DMS 273 (cell line): ENCODE measurements at regions not wholly inside any gene's neighbourhood (a gene's known extent, or its start where the extent isn't known, plus 50 kb on each side); places are given as distances from the start of the nearest gene placed in this dataset.

ENCODE experiments used
- DNase-seq: peaks from one replicate; lab custom pipeline; 2025; ENCODE audit not compliant: unreplicated experiment; lab: John Stamatoyannopoulos, UW

DNA sequence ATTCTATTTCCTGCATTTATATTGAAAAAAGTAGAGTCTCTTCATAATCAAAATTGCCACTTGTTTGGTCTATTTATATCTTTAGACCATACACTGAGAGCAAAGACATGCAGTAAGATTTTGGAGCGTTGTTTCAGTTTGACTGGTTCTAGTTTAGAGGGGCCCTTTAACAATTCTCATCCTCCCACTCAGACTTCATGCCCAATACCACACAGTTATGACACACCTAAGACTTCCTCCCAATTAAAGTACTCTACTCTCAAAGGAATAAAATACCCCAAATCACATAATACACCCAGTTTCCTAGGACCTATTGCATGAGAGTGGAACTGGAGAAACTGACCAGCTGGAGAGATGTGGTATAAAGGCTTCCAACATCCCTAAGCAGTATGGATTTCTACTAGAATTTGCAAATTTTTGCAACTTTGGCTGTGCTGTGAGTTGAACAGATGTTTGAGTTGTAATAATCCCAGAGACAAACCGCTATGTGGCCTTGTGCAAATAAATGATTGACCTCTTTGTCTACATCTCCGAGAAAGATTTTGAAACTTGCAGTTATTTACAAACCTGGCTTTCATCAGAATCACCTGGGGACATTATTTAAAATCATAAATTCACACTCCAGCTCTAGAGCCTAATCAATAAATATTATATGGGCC, 170.0 kb upstream of the ROBO2 start:
- DNase-seq: no peak

DNA sequence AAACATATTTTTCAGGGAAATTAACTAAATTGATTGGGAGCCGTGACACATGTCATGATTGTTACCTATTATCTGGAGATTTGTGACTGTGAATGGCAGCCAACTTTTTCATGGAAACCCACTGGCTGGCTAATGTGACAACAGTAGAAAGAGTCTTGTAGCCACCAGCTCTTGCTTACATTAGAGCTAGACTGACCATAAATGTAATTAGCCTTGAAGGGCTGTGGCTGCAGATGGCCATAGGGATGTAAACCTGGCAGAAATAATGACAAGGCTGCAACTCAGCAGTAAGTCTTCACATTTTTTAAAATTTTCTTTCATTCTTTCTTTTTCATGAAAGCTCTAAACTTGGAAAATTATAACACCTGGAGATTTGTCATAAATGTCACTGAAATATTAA, 168.2 kb upstream of the ROBO2 start:
- DNase-seq: no peak

DNA sequence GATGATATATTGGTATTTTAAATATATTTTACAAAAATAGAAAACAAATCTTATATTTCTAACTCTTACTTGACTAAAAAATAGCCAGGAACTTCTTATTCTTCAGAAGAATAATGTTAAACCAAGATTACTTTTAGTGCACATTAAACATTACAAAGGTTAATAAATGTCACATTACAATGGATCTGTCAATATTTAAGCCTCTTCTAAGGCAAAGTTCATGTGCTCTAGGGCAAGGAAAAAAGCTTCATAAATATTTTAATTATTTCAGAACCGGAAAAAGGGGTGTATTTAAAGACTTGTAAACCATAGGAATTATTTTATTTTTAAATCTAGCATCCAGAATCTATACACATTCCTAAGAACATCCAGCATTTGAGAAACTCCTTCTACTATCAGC, 166.9 kb upstream of the ROBO2 start:
- no peak for DNase-seq

DNA sequence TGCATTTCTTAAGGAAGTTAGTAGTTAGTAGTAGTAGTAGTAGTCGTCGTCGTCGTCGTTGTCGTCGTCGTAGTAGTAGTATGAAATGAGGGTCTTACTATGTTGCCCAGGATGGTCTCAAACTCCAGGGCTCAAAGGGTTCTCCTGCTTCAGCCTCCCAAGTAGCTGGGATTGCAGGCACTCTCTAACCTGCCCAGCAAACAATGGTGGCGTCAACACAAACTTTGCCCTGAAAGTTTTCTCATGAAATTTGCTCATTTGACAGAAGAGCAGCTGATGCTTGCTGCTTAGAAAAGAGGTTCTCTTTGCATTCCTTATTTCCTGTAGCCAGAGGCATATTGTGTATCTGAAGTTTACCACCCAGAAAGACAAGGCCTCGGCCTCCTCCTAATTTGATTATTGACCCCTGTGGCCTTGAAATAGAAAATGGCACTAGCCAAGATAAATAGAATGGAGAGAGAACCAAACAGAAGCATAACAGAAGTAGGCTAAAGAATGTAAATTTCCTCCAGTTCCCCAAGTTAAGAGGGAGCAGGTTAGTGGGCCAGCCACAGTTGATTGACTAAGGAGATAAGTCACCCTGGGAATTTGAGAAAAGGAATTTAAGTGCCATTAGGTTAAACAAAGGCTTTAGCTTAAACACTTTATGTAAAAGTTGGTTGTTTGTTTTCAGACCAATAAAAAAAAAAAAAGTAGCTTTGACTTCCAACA, 166.2 kb upstream of the ROBO2 start:
- no peak for DNase-seq

DNA sequence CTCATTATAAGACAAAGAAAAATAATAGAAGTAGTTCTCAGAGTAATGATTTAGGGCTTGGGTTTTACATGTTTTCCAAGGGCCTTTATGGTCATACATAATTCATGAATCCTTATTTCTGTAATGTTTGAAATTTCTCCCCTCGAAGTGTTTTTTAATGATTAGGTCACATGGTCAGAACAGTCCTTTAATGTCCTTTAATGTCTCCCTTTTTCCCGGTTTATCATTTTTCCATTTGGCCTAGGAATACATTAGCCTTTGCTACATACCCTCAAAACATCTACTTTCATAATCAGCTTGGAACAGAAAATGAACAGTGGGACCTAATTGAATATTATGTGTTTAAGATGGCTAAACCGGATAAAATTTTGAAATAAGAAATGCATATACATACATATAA, 159.9 kb upstream of the ROBO2 start:
- DNase-seq: no peak

DNA sequence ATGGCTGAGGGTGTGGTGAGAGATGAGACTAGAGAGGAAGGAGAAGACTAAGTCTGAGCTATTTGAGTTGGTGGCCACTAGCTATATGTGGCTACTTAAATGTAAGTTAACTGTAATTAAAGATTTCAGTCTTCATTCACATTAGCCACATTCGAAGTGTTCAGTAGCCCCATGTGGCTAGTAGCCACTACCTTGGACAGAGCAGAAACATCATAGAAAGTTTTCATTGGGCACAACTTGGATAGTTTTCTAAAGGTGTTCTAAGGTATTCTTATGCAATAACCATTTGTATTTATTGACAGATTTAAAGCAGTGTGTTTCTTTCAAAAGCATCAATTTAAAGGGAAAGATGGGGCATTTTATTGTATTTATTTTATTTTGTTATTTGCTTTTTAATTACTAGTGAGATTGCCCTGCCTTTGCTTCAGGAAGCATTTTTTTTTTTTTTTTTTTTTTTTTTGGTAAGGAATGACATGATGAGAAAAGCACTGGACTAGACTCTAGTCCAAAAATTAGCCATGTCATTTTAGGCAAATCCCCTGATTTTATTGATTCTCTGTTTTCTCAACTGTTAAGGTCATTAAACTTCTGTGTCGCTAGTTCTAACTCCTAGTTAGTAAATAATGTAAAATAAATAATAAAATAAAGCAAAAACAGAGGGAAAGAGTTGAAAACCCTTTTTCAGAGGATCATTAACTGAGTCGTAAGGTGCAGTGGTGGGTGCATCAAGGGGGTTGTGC, 153.0 kb upstream of the ROBO2 start:
- no peak for DNase-seq

DNA sequence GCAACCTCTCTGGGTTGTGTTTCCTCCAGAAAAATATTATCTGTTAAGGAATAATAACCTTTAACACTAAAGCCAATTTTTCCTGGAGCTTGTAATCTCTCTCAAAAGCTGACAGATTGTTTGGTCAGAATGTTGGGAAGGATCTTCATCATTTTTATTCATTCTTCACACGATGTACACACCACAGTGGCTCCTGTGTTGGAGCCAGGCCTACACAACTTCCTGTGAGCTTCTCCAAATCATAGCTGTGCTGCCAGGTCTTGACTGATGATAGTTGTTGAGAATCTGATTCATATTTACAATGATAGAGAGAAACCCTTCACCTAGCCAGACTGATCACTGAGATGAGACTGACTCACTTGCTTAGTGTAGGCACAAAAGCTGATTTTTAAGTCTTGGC, 151.0 kb upstream of the ROBO2 start:
- DNase-seq: no peak

DNA sequence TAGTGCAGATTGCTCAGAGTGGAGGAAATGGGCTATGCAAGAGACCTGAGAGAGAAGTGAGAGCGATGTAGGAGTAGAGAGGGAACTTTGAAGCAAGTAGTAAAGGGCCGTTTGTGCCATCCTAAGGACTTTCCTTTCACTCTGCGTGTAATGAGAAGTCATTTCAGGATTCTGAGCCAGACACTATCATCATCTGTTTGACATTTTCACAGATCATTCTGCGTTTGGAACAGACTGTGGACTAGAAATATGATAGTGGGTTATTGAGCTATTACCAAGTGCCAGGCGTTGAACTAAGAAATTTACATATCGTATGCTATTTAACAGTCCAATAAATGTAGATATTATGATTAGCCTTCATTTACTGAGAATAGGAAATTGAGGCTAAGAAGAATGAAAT, 150.0 kb upstream of the ROBO2 start:
- no peak for DNase-seq

DNA sequence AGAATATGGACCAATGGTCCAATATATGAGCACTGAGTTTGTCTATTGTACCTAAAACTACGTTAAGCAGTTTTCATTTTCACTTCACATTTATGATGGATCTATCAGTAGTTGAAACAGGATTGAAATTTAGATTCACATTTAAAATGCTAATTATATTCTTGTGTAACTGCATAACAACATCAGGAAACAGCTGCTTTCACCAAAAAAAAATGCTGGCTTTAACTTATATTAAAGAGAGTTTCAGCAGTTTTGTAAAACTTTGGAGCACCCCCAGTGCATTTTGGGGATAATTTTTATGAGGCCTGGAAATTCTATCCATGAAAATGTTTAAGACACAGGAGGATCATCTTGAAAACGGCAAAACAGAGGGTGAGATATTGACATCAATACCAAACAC, 142.8 kb upstream of the ROBO2 start:
- DNase-seq: no peak

DNA sequence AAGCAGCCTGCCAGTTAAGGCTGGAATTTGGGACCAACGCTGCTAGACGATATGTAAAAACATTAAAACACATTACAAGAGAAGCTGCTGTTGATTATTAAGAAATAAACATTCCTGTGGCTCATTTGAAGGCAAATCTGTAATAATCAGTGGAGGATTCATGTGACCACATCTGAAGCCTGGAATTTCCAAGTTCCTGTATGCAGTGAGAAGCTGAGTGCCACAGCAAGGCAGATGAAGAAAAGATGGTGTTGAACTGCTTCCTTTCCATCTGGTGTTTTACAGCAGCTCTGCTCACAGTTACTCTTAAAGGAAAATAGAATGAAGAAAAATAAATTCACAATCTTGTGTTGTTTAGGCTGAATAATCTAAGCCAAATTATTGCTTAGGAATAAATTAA, 139.3 kb upstream of the ROBO2 start:
- no peak for DNase-seq

DNA sequence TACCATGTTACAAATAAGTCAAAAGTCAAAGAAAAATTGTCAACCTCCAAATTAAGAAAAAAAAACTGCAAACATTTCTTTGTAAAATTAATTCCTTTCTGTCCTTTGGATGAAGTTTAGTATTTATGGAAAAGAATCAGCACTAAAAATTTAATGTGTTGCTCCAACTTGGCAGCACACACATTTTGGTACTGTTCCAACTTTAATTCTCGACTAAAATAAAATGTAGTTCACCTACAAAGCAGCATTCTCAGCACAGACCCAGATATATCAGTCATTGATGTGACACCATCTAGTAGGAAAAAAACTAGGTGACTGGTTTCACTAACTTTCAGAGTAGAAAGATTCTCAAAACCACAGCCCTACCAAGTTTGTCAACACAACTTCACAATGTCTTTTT, 131.7 kb upstream of the ROBO2 start:
- no peak for DNase-seq

DNA sequence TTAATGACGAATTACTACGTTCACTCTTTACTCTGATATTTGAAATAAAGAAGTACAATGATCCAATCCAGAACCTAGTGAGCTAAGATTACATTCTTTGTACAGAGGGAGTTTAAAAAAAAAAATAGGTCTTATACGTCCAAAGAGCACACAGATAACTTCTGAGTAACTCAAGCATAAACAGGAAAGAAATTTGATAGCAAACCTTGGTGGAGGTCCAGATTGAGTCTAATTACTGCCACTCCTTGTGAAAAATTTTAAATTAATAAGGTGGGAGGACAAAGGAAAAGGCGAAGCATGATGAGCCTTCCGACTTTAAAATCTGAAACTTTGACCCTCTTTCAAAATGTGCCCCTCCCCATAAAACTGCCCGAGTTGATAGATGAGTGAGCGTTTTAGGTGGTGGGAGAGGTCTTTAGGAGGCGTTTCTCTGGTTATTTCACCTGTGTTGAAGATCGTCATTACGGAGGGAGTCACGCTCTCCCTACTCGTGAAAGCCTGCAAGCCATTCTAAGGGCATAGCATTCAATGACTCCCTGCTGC, 127.0 kb upstream of the ROBO2 start:
- DNase-seq: no peak

DNA sequence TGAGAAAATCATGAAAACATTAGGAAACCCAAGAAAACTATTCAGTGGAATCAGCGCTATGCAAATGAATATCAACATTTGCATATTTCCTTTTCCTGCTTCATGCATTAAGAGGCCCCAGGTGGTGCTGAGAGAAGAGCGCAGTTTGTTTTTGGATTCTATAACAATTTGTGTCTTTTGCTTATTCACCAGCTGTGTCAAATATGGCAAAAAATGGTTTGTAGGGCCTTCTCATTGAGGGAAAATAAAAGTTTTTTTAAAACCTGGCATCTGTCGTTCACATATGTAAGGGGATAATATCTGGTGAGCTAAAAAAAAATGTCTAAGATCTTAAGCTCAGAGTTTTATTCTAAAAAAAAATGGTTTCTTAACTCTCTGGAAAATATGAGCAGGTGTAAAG, 122.5 kb upstream of the ROBO2 start:
- DNase-seq: no peak

DNA sequence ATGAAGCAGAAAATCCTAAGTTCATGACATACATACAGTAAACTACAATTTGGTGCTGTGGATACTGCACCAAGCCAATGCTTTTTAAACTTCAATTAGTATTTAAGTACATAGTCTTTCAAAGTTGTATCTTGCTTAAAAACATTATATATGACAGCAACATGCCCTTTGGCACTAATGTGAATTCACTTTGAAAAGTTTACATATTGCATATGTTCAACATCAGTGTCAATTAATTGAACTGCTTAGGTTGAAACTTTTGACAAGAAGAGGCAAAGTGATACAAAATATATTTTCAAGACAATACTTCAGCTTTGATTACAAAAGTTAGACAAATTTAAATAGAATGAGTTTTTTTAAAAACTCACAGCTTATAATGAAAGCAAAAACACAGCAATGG, 119.4 kb upstream of the ROBO2 start:
- no peak for DNase-seq

DNA sequence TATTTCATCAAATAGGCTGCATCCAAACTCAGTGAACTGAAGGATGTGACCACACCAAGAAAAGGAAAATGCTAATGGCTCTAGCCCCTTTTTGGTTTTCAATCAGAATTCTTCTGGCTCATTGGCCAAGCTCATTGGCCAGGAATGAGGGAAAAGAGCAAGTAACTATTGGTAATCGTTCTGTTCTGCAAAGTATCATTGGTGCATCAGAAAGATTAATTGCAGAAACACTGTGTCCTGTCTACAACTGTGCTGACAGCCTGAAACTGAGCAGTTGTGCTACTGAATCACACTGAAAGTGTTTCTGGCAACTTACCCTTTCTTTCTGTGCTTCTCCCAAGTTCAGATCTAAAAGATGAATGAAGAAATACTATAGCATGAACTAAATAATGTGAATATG, 116.4 kb upstream of the ROBO2 start:
- DNase-seq: no peak

DNA sequence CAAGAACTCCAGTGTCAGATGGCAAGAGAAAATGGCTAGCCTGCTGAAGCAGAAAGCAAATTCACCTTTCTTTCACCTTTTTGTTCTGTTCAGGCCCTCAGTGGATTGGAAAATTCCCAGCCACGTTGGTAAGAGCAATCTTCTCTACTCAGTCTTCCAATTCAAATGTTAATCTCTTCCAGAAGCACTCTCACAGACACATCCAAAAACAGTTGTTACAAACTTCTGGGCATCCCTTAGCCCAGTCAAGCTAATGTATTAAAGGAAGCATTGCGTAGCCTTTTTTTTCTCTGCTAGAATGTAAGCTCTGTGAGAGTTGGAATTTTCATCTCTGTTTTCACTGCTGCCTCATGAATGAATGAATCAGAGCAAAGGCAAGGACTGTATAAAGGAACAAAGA, 109.2 kb upstream of the ROBO2 start:
- DNase-seq: no peak

DNA sequence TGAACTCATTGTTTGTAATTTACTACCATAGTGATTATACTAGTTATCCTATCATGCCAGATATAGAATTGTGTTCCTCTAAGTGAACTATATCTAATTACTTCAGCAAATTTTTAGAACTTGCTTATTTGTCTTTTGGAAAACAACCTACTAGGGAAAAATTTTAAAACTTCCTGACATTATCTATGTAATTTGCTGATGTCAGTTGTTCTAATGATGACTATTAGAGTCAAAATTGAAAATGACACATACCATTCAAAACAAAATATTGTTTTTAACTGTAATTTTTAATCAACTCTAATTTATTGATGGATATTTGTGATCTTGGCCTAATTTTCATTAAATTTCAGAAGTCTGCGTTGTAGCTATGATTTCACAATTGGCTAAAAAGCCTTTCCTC, 106.7 kb upstream of the ROBO2 start:
- DNase-seq: no peak

DNA sequence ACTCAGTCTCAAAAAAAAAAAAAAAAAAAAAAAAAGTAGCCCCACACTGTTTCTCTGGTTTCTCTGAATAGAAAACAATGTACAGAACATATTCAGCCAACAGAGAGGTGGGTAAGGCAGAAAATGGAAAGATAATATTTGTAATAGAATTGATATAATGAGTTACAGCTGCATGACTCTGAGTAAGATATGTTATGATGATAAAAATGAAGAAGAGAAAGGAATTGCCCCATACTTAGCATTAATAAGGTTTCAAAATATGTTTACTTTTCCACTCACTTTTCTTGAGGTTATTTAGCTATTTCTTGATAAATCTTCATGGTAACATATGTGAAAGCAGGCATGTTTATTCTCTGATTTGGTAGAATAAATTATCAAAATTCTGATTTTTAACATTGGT, 100.9 kb upstream of the ROBO2 start:
- DNase-seq: no peak

DNA sequence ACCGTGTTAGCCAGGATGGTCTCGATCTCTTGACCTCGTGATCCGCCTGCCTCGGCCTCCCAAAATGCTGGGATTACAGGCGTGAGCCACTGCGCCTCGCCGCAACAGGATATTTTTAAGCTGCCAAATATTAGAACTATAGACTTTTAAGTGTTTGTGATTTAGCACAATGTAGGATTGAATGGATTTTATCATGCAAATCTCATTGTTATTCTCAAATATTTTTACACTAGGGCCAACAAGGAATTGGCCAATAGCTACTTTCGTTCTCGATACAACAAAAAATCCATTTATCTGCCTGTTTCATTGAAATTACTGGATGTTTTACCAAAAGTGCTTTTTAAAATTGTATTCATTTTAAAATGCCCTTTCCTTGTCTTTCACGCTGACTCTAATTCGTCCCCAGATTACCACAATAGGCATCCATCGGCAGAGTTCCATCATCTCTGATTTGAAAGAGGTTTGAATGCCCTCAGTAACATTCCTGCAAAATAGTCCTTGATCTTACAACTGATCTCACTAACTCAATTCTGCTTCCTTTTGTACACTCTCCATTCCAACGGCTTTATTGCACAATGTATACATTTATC, 99.6 kb upstream of the ROBO2 start:
- DNase-seq: no peak

DNA sequence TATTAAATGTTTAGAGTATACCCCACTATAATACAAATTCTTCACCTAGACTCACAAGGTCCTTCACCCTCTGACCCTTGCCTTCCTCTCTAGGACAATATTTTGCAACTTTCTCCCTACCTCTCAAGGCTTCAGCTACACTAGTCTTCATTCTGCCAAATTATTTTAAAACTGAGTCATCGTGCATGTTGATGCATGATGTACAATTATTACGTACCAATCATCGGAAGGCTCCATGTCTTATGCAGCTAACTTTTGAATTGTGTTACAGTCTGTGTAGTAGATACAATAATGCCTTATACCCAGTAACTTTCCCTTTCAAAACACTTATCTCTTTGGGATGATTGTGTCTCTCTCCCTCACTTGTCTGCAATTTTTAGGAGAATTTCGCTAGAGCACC, 98.5 kb upstream of the ROBO2 start:
- no peak for DNase-seq

DNA sequence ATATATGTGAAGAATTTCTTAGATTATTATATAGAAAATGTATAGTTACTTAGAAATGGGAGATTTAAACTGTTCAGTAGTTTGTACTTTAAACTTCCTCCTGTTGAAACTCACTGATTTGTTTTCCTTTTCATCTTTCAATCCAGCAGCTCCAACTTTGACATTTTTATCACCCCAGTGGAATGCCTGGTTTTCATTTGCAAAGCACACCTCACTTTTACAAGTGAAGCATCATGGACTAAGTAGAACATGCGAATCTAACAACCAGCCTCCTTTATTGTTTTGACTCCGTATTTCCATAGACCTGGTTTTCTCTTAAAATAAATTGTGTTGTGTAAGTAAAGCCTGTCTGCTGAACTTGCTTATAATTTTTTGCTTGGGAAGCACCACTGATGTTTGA, 97.8 kb upstream of the ROBO2 start:
- DNase-seq: no peak

DNA sequence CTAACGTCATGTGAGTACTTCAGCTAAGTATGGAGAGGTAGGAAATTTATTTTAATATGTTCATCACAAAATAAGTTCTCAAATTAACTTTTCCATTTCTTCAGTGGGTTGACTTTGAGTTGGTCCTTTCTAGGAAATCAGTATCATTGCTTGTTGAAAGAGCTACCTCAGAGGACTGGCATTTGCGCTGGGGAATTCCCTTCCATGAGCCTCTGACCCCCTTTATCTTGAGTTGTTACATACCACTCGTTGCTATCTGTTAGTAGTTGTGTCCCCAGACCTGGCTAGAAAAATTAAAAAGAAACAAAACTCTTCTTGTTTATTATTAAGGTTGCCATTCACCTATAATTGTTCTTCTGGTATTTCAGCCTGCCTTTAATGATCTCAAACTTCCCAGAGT, 96.8 kb upstream of the ROBO2 start:
- no peak for DNase-seq
